Renal cortical epithelial cell (primary cell): ENCODE measurements at regions not wholly inside any gene's neighbourhood (a gene's known extent, or its start where the extent isn't known, plus 50 kb on each side); places are given as distances from the start of the nearest gene placed in this dataset.
"Not testable (repeated sequence)": the region's sequence is repeated elsewhere in the genome, so short reads cannot be mapped to it uniquely, and the experiment has no call there.

ENCODE experiments used
- DNase-seq: peaks from one replicate; pipeline ENCODE4 v3.0.0-alpha.2; 2011; ENCODE audit warnings: low read depth

DNA sequence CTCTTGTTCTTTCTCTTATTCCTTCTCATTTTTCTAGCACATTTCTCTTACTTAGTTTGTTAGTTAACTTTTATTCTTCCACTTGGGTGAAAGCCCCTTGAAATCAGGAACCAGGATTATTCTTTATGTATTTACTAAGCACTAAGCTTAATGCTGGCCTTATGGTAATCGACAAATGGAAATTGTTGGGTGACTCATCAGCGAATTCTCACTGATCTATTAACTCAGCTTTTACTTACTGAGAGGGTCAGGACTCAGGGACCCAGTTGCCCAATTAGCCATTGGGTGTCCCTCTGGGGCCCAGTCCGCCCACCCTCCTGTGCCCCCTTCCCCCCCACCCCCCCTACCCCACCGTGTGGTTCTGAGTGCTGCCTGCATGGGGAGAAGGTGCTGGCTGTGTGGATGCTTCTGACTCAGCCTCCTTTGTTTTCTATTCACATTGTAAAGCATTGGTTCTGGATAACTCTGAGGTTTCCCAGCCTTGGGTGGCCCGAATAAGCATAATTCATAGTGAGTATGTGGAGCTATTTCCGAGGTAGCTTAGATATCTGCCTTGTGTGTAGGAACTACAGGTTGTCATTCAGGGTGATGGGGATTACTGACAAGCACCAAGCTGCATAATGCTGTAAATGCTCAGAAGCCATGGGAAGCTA is 240.9 kb downstream of the FGF9 start:
- no peak for DNase-seq

DNA sequence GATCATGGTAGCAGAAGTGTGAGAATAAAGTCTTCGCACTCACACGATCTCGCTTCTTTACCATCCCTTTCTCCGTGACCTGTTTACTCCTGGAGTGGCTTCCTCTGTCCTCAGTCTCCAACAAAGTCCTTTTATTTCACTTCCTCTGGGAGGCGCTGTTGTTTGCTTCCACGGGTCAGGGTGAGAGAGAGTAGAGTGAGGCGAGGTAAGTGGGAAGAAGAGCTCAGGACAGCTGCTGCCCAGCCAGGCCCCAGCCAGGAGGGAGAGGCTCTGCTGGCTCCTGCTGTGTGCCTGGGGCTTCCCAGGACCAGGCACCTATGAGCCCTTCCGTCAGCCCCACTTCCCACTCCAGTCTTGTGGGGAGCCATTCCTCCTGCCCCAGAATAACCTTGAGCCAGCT is 242.1 kb downstream of the FGF9 start:
- DNase-seq: no peak

DNA sequence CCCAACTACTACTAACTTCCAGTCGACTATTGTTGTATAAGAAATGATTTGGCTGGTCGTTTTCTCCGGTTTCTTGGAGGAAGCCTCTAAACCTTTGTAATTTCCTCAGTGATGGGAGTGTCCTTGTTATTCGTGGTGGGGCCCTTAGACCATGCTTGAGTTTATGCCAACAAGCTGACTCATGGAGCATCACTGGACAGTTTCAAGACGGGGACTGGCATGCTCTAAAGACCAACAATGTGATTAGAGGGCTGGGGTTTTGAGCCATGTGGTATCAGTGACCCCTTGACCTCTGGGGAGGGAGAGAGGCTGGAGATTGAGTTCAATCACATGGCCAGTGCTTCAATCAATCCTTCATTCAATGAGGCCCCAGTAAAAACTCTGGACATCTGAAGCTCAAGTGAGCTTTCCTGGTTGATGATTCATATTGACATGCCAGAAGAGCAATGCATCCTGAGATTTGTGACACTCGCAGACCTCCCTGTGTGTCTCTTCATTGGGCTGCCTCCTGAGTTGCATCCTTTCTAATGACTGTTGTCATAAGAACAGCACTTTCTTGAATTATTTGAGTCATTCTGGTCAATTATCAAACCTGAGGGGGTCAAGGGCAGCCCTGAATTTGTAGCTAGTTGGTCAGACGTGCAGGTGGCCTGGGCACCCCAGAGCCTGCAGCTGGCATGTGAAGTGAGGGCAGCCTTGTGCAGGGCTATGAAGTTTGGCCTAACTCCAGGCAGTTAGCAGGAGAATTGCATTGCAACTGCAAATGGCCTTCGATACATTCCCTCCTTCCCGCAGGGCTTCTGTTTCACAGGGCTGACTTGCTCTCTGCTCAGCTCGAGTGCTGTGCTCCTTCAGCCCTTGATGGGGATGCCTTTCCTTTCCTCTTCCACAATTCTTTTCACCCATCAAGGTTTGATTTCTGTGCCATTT is 246.5 kb downstream of the FGF9 start:
- DNase-seq: no peak

DNA sequence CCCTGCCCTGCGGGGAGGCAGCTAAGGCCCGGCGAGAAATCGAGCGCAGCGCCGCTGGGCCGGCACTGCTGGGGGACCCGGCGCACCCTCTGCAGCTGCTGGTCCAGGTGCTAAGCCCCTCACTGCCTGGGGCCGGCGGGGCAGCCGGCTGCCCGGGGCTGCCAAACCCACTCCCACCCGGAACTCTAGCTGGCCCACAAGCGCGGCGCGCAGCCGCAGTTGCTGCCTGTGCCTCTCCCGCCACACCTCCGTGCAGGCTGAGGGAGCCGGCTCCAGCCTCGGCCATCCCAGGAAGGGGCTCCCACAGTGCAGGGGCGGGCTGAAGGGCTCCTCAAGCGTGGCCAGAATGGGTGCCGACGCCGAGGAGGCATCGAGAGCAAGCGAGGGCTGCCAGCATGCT is 249.9 kb downstream of the FGF9 start:
- DNase-seq: not testable (repeated sequence)

DNA sequence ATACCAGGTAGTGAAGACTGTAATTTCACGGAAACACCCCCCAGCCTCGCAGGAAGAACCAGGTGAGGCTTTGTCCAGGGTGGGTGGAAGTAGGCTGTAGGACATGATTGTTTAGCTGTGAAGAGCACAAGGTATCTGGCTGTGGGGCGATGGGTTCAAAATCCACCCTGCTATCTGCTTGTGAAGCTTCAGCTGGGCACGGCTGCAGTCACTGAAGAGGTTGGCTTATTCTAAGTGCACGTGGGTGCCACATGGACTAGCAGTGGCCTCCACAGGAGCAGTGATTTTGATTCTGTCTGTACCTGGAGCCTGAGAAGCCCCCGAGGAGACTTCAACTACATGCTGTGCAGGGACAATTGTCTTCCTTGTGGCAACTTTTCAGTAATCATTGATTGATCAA is 254.1 kb downstream of the FGF9 start:
- no peak for DNase-seq

DNA sequence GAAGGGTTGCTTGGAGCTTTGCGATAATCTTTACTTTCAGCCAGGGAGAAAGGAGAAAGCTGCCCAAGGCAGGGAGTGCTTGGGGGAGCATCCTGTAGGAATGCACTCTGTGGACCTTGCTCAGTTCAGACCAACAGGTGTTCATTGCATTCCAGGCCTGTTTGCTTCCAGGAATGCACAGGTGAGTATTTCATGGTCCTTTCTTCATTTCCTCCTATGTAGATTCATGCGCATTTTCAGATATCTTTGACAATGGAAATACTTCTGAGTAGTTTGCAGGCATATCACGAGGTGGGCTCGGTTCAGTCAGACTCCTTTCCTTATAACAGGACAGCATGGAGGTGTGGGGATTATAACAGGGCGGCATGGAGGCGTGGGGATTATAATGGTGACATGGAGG is 254.8 kb downstream of the FGF9 start:
- DNase-seq: no peak

DNA sequence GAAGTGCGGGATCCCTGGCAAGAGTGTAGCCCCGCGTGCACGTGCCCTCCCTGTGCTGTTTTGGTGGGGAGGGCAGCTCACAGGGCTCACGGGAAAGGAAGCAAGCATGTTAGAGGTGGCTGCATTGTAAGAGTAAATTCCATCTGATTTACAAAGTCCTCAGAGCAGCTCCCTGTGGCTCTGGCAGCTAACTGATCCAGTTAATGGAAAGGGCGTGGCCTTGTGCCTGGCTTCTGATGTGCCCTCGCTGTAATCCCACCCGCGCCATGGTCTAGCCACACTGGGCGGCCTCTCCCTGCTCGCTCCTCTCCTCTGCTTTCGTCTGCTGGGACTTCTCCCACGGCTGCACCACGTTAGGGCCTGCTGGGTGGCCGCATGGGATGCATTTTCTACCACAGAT is 258.5 kb downstream of the FGF9 start:
- DNase-seq: no peak

DNA sequence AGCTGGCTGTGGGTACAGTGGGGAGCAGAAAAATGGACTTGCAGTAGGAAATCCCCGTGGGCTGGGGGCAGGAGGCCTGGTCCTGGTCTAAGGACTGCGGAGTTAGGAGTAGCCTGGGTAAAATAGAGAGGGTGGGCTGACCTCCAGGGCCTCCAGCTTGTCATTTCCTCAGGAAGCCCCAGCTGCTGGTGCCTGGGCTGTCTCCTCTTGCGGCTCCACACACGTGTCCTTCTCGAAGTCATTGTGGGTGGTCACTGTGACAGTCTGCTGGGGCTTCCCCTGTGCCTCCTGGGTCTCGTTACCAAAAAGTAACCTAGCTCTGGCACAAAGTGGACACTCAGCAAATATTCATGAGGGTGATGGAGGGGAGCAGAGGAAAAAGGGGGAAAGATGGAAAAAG is 259.7 kb downstream of the FGF9 start:
- DNase-seq: no peak

DNA sequence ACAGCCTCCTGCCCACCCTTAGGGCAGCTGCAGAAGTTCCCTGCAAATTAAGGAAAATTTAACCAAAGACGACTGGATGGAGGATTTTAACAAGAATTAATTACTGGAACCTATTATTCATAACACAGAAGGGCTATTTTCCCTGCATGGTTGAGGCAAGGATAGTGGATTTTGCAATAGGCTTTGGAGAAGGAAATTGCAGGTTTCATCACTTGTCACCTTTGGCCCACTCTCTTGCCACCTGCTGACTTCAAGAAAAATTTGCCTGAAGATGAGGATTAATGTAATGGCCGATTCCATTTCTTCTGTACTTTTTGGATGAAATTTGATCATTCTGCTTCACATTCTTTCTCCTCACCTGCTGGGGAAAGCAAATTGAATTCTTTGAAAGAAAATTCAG is 261.7 kb downstream of the FGF9 start:
- DNase-seq: no peak

DNA sequence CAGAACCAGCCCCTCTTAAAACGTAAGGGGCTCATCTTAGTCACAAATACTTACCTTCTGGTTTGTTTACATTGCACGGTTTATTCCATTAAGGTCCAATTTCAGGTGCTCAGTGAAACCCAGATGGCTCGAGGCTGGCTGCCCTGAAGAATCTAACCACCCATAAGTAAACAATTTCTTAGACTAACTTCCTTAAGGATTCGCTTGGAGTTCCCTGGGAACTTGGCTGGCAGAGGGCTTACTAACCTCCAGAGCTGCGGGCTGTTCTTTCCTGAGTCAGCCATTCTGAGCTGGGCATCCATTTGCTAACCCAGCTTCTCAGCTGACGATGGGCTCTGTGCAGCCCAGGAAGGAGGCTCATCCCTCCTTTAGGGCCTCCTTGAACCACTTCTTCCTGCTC is 262.1 kb downstream of the FGF9 start:
- DNase-seq: no peak

DNA sequence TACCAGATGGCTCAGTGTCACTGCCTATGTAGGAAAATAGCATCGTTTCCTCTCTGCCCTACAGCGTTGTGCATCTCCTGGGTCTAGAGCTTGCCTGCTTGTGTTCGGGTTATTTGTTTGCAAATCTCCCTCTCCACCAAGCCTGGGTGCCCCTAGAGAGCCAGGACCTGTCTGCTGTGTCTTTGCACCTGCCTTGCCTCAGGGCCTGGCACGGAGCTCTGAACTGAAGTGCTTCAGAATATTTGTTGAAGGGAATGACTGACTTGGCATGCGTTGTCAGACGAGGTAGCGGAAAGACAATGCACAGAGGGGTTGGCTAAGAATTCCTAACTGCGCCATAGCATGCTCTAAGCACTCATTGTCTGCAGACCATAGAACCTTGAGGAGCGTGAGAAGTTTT is 263.4 kb downstream of the FGF9 start:
- no peak for DNase-seq

DNA sequence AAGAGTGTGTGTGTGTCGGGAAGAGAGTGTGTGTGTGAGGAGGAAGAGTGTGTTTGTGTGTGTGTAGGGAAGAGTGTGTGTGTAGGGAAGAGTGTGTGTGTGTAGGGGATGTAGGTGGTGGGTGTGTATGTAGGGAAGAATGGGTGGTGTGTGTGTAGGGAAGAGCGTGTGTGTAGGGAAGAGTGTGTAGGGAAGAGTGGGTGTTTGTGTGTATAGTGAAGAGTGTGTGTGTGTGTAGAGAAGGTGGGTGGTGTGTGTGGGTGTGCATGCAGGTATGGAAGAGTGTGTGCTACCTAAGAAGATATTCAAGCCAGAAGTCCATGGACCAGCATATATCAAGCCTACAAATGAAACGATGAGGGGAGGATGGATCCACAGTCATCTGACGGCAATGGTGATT is 265.8 kb downstream of the FGF9 start:
- no peak for DNase-seq

DNA sequence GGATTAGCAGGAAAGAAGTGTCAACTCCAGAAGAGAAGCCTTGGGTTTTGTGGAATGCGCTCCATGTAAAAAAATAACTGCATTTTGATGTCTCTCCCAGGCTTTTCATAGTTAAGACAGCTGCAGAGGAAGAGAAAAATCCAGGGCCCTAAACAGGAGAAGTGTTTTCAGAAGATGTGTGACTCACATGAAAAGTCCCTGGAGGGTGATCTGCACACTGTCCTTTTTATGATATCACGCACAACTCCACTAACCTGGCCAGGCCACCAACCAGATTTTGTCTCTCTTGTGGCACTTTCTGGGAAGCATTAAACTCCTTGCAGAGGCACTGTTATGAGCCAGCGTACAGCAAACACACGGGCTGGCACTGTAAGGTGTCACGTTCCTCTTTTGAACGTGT is 267.3 kb downstream of the FGF9 start:
- DNase-seq: no peak

DNA sequence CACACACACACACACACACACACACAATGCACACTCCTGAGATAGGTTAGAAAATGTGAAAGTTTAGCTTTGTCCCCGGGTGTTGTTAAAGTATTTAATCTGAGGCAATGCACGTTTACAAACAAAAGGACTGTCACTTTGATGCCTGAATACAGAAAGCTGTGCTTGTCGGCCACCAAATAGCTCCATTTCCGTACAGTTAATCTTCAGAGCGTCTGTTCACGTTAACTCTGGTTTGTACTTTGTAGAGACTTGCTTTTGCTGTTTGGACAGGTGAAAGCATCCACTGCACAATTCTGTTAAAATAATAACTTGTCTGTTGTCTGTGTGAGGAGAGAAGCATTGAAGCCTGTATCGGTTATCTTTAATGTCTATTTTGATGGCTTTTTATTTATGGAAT is 267.8 kb downstream of the FGF9 start:
- DNase-seq: no peak

DNA sequence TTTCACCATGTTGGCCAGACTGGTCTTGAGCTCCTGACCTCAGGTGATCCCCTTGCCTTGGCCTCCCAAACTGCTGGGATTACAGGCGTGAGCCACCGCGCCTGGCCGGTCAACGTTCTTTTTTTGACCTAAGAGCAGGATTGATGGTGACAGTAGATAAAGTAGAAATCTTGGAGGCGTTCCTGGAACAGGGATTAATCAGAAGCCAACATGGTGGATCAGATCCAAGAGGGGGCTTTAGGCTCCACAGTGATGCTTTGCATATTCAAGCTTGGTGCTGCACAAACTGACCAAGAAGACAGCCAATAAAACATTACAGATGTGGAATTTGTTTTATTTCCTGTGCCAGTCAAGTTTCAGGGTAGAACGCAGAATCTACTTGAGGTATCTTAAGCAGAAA is 271.2 kb downstream of the FGF9 start:
- DNase-seq: no peak

DNA sequence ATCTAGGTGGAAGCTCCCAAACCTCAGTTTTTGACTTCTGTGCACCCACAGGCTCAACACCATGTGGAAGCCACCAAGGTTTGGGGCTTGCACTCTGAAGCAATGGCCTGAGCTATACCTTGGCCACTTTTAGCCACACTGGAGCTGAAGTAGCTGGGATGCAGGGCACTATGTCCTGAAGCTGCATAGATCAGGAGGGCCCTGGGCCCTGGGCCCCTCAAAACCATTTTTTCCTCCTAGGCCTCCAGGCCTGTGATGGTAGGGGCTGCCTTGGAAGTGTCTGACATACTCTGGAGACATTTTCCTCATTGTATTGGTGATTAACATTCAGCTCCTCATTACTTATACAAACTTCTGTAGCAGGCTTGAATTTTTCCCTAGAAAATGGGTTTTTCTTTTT is 273.7 kb downstream of the FGF9 start:
- DNase-seq: no peak

DNA sequence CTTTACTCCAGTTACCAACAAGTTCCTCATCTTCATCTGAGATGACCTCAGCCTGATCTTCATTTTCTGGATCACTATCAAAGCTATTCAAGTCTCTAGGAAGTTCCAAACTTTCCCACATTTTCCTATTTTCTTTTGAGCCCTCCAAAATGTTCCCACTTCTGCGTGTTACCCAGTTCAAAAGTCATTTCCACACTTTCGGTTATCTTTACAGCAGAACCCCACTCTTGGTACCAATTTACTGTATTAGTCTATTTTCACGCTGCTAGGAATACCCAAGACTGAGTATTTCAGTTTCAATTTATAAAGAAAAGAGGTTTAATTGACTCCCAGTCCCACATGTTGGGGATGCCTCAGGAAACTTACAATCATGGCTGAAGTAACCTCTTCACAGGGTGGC is 274.3 kb downstream of the FGF9 start:
- DNase-seq: no peak

DNA sequence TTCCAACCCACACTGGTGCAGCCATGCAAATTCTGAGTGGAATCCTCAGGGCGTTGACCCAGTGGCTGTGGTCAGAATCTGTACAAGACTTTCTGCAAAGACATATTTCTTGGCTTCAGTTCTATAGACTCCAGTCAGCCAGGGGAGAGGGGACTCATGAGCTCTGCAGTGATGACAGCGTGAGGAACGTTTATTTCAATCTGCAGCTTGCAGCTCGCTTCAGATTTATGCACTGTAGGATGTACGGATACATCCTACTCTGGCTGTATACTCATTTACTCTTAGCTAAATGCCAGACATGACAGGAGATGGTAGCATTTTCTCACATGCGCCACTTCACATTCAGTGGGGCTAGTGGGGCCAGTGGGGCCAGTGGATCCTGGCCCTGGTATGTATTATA is 276.1 kb downstream of the FGF9 start:
- DNase-seq: no peak

DNA sequence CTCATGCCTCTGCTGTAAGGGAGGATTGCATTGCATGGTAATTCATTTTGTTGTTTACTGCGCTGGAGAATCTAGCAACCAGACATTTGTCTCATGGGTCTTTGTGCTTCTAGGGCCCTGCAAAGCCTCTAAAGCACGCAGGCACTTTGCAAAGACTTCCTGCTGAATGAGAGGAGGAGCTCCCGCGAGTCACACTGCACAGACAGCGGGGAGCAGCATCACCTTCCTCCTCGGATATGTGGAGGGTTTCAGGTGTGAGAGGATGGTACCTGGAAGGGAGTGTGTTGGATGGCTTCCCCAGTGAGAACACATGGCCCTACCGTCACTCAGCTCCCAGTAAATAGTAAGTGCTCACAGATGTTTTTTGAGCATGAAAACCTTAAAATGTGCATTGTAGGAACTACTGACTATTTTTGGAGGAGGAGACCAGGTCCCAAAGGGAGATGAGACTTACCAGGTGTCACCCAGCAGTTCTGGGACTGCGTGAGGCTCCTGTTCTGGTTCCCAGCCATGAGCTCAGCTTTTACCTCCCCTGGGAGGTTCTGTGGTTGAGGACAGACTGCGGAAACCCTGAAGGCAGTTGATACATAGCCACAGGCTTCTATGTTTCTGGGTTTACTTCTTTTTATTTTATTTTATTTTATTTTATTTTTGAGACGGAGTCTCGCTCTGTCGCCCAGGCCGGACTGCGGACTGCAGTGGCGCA is 278.0 kb downstream of the FGF9 start:
- DNase-seq: no peak

DNA sequence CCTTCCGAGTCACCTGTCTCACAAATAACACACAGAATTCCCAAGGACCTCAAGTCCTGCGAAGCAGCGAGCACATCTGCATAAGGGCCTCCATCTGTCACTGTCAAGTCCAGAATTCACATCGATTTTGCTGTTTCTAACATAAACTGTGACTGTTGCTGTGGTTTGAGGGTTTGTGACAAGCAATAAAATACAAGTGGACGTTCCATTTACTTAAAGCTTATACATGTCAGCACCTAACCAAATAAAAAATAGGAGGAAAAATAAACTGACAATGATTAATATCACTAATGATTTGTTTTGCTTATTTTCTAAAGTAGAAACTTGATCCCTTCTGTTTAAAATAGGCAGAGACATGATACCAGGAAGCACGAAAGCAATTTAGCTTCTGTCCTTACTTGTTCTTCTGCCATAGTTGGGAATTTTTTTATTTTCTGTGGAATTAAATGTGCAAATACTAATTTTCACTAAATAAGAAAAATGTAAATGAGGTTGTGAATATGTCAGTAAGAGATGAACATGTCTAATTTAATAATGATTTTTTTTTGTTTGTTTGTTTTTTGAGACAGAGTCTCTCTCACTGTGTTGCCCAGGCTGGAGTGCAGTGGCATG is 279.1 kb downstream of the FGF9 start:
- no peak for DNase-seq

DNA sequence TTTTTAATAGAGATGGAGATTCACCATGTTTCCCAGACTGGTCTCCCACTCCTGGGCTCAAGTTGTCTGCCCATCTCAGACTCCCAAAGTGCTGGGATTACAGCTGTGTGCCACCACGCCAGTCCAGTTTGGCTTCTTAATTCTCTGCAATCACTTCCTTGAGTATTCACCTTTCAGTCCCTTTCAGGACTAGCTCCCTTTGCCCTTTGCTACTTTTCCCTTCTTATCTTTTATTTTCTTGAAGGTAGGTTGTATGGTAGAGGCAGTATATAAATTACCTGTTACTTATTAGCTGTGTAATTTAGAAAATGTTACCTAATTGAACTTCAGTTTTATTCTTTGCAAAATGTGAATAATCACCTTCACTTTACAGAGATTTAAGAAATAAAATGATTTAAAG is 285.8 kb downstream of the FGF9 start:
- no peak for DNase-seq

DNA sequence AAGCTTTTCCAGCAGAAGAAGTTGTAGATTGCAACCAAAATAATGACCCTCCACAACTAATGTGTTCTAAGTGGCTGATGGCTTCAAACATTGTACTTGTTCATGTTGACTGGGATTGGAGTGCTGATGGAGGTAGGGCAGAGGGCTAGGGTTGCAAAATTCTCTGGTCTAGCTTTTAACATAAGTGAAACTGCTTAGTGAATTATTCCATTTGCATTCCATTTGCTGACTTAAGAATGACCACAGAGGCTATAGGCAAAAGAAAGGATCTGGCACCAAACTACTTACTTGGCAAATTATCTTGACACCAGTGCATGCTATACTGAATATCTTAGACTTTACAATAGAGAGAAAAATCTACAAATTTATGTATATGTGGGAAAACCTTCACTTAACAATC is 287.0 kb downstream of the FGF9 start:
- DNase-seq: no peak

DNA sequence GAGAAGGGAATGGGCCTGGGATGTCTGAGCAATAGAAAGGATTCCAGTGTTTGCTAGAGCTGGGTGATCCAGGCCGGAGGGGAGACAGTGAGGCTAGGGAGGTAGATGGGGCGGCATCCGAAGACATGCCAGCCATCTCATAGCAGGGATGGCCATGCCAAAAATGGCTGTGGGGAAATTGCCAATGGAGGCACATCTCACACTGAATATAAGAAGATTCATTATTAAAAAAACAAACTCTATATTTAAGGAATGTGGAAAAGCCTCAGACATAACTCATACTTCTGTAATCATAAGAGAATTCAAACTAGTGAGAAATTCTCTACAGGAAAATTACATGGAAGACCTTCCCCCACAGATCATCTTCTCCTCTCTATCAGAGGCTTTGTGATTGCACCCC is 289.2 kb downstream of the FGF9 start:
- DNase-seq: no peak
